HG03175 (cell line): ENCODE measurements at regions not wholly inside any gene's neighbourhood (a gene's known extent, or its start where the extent isn't known, plus 50 kb on each side); places are given as distances from the start of the nearest gene placed in this dataset.
"Not testable (repeated sequence)": the region's sequence is repeated elsewhere in the genome, so short reads cannot be mapped to it uniquely, and the experiment has no call there.

ENCODE experiments used
- ATAC-seq: cut with Tn5 transposase; IDR thresholded peaks from one replicate; pipeline ENCODE4 v1.9.1; 2021; ENCODE audit warnings: mild to moderate bottlenecking, moderate library complexity; ENCODE audit not compliant: unreplicated experiment

GRCh38 chr2:198270157-198270556 lies 465.8 kb downstream of the PLCL1 start:
- ATAC-seq = not testable (repeated sequence)

- ATAC-seq = no peak
These were observed 464.1 kb downstream of the PLCL1 start for GRCh38 chr2:198268519-198268918.

- ATAC-seq = no peak
These were observed 455.1 kb downstream of the PLCL1 start for GRCh38 chr2:198259496-198259895.

- no peak for ATAC-seq
These were observed 450.2 kb downstream of the PLCL1 start for GRCh38 chr2:198254536-198255090.

- no peak for ATAC-seq
These were observed 449.6 kb downstream of the PLCL1 start for GRCh38 chr2:198253995-198254394.

GRCh38 chr2:198252472-198252871 lies 448.1 kb downstream of the PLCL1 start:
- no peak for ATAC-seq

GRCh38 chr2:198242093-198242492 lies 437.7 kb downstream of the PLCL1 start:
- ATAC-seq = no peak

- no peak for ATAC-seq
These were observed 434.0 kb downstream of the PLCL1 start for GRCh38 chr2:198238429-198238828.

- ATAC-seq = no peak
These were observed 431.9 kb downstream of the PLCL1 start for GRCh38 chr2:198236338-198236737.

- ATAC-seq = no peak
These were observed 427.9 kb downstream of the PLCL1 start for GRCh38 chr2:198232281-198232680.

- no peak for ATAC-seq
These were observed 427.2 kb downstream of the PLCL1 start for GRCh38 chr2:198231562-198231961.

GRCh38 chr2:198220763-198221610 lies 416.6 kb downstream of the PLCL1 start:
- no peak for ATAC-seq

- no peak for ATAC-seq
These were observed 414.9 kb downstream of the PLCL1 start for GRCh38 chr2:198219292-198219691.

GRCh38 chr2:198214114-198214596 lies 409.8 kb downstream of the PLCL1 start:
- ATAC-seq = no peak

- ATAC-seq = no peak
These were observed 408.9 kb downstream of the PLCL1 start for GRCh38 chr2:198213253-198213652.

GRCh38 chr2:198211706-198212105 lies 407.3 kb downstream of the PLCL1 start:
- no peak for ATAC-seq

- no peak for ATAC-seq
These were observed 399.1 kb downstream of the PLCL1 start for GRCh38 chr2:198203336-198204069.
